Keratinocyte (primary cell): ENCODE measurements at regions not wholly inside any gene's neighbourhood (a gene's known extent, or its start where the extent isn't known, plus 50 kb on each side); places are given as distances from the start of the nearest gene placed in this dataset.

Source experiments
- CTCF ChIP-seq, 3 experiments: IDR thresholded peaks in 1 of 3; conservative IDR thresholded peaks in 1 of 3; optimal IDR thresholded peaks in 1 of 3; 2 replicates in 2 of 3; 3 replicates in 1 of 3; pipeline versions ENCODE3 to v1.5.1; 2011; ENCODE audit warnings: low read length in 3 of 3, mild to moderate bottlenecking in 3 of 3, moderate library complexity in 2 of 3, control low read depth in 1 of 3, inconsistent platforms in 1 of 3; ENCODE audit not compliant: insufficient read depth in 2 of 3; ENCODE audit errors: extremely low read depth in 1 of 3
- EZH2 ChIP-seq: IDR thresholded peaks from one replicate; pipeline ENCODE4 v1.6.1; 2012; ENCODE audit warnings: inconsistent platforms, mild to moderate bottlenecking, low read length, moderate library complexity

- no peak for TF ChIP-seq CTCF (optimal IDR thresholded peaks at IDR 0.05 in 1 of 3, IDR thresholded peaks at IDR 0.05 in 1 of 3, conservative IDR thresholded peaks at IDR 0.05 in 1 of 3; ENCODE audit: extremely low read depth in 1 of 3, insufficient read depth in 2 of 3, low read length in 3 of 3)
- TF ChIP-seq EZH2 = no peak
Measured at GRCh38 chr18:73258375-73259087, 390.7 kb upstream of the NETO1 start.
